Hypothalamus (tissue), 51 donors: ENCODE measurements at regions not wholly inside any gene's neighbourhood (a gene's known extent, or its start where the extent isn't known, plus 50 kb on each side); places are given as distances from the start of the nearest gene placed in this dataset.

Experiments used
- DNase-seq, 51 donors: peaks; one replicate each; lab custom pipeline; 2025; lab: John Stamatoyannopoulos, UW

GRCh38 chr13:99721606-99722337, 220.5 kb downstream of the TM9SF2 start:
- DNase-seq, result no peak

GRCh38 chr13:99717959-99718674, 216.8 kb downstream of the TM9SF2 start:
- no peak for DNase-seq

DNA sequence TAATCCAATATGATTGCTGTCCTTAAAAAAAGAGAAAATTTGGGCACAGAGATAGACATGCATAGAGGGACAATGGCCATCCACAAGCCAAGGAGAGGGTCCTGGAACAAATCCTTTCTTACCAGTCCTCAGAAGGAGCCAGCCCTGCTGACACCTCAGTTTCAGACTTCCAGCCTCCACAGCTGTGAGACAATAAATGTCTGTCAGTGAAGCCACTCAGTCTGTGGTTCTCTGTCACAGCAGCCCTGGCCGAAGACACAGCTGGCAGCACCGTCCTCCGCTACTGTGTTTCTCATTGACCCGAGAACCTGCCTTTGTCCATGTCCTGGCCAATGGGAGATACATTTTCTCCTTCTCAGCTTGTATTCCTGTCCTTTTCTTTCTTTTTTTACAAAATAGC, 207.9 kb downstream of the TM9SF2 start:
- peak in 7 of 51 donors; percentile 1 to 7 (median 3) for DNase-seq

GRCh38 chr13:99704390-99704789, 203.1 kb downstream of the TM9SF2 start:
- no peak for DNase-seq

- DNase-seq, result no peak
Measured at GRCh38 chr13:99703908-99704307, 202.6 kb downstream of the TM9SF2 start.

DNA sequence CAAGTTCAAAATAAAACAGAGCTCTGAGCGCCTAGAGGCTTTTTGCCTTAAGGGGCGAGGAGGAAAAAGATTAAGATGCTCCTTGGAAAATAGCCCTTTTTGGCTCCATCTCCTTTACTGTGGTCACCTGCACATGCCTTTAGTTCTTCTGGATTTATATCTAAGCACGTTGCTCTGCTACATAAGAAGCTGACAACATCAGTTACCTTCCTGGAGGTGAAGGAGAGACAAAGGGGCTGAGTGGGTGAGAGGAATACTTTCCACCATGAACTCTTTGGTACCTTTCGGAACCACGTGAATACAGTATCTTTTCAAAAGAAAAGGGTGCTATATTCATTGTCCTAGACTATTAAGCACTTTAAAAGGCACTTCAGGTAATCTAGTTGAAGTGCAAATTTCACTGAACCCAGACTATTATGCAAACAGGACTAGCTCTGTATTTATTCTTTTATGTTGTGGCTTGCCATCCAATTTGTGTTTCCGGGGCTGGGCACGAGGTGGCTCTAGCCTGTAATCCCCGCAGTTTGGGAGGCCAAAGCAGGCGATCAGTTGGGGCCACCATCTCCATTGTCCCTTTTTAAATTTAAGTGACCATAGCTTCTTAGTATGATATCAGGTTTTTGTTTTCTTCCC, 201.5 kb downstream of the TM9SF2 start:
- DNase-seq, result no peak

GRCh38 chr13:99700468-99700867, 199.2 kb downstream of the TM9SF2 start:
- DNase-seq, result no peak

- no peak for DNase-seq
Measured at GRCh38 chr13:99698816-99699099, 197.5 kb downstream of the TM9SF2 start.

- no peak for DNase-seq
Measured at GRCh38 chr13:99698010-99698815, 196.9 kb downstream of the TM9SF2 start.

- DNase-seq, result no peak
Measured at GRCh38 chr13:99695857-99696256, 194.6 kb downstream of the TM9SF2 start.

DNA sequence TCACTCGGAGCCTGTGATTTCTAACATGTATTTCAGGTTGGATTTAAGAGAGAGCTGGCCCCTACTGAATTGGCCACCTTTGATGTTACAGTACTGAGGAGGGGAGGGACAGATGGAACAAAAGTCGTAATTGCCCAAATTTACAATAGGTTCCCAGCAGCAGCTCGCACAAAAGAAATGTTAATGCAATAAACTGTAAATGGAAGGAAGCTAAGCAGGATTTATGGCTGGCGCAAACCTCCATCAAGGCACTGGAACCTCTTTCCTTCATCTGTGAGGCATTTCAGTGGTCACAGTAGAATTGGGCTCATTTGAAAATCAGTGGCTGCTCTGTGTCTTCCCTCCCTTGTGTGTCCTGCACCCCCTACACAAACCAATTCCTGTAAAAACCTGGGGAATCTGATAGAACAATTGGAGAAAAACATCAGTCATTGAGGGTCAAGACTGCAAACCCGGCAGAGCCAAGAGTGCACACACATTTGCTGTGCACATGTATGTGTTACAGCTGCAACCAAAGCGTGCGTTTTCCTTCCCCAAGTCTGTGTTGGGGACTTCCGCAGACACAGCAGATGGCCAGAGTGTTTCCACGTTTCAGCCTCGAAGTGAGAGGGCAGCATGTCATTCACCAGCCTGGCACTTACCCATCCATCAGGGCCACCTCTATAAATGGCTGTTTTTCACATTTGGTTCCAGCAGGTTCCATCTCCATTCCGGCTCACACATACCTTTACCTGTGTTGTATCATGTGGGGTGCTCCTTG, 192.8 kb downstream of the TM9SF2 start:
- no peak for DNase-seq

- no peak for DNase-seq
Measured at GRCh38 chr13:99693351-99693750, 192.1 kb downstream of the TM9SF2 start.

DNA sequence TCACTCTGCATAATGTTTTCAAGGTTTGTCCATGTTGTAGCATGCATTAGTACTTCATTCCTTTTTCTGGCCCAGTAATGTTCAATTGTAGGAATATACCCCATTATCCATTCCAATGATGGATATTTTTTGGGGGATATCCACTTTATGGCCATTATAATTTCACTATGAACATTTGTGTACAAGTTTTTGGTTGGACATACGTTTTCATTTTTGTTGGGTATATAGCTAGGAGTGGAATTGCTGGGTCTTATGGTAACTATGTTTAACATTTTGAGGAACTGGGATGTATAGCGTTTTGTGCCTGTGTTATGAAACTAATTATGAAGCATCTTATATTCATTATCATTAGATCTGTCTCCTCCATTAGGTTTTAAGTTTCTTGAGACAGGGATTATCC, 191.6 kb downstream of the TM9SF2 start:
- DNase-seq, result no peak

DNA sequence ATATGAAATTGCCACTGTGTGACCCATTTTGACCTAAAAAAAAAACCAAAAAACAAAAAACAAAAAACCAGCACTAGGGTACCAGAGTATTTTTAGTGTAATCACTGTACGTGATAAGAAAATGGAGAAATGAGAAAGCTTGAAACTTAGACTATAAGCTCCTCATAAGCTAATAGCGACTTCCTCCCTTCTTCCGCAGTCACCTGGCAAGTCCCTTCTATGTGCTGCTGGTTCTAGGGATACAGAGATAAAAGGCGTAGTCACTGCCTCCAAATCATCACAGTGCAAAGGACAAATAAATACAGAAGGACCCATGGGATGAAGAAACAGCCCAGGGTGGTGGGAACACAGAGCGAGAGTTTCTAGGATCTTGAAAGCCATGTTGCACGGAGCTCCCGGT, 190.3 kb downstream of the TM9SF2 start:
- no peak for DNase-seq

DNA sequence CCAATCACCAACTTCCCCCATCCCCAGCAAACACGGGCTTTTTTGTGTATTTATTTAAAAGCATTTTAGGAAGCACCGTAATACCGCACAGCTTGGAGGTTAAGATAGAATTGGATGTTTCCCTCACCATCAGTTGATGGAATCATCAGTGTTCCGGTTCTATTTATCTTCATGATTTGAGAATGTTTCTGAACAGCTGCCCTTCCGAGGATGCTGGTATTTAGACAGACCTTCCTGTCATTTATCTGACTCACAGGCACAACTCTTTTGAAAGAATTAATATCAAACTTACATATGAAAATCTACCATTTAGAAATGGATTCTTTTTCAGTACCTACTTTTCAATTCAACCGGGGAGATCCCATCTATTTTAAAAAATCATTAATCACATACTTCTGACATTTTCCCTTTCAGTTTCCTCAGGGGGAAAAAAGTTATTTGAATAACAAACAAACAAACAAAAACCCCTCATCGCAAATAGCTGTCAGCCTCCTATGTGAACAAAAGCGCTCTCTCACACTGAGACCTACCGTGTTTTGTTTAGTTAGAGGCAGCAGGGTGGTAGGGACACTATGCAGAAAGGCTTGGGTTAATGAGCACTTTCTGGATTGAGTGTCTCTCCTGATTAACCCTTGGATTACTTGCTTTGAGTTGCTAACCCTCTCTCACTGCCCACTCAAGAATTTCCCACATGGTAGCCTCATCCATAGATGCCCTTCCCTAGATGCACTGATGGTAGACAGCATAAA, 189.3 kb downstream of the TM9SF2 start:
- no peak for DNase-seq

DNA sequence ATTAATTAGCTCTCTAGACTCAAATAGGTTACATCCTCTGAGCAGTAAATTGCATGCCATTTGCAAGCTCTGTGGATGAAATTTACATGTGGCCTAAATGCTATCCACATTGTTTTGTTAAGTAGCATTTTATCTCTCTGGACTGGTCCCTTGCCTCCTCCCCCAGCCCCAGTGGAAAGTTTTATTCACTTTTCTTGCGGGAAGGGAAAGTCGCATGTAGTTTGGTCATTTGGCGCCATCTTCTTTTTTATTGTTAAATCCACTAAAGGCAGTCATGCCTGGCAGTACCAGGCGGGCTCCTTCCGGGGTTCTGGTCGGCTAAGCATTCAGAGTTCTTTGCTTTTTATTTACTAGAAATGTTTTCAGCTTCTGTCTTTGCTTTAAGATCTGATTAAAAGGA, 188.7 kb downstream of the TM9SF2 start:
- DNase-seq, result no peak

DNA sequence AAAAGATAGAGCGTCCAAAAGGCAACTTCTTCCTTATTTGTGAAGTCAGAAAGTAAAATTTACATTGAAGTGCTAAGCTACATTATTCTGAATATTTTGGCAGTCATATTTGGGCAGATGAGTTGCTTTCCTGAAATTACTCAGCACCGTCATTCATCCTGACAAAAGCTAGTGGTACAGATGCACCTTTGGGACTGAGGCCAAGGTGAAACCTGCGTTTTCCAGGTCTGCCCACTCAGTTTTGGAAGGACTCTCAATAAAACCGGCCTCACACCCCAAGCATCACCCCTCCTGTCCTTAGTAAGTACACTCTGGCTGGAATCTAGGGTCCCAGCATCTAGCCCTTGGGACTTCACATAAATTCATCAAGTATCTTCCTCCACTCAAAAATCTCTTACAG, 187.5 kb downstream of the TM9SF2 start:
- no peak for DNase-seq

DNA sequence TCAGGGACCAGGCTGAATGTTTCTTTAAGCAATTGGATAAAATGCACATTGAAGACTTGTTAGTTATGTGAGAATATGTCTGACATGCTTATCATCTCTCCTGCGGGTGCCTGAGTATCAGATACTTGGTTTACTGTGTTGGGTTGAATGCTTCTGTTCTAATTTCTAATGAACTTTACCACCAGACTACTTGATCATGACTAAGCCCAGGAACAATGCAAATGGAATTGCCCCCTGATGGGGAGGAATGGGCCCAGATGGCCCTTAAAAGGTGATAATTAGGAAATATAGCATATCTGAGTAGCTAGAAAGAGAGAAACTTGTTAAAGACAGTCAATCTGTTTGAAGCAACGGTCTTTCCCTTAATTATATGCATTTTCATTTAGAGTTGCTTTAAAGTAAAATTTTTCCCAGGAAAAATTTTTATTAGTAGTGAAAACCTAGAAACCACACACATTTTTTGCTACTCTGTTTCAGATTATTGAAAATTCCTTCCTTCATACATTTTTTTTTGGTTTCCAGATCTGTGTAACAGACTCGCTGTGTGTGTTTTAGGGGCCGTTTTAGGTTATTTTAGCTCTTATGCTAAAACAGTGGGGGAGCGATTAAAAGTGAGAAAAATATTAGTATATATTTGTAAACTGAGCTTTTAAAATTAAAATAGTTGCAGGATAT, 186.6 kb downstream of the TM9SF2 start:
- no peak for DNase-seq

DNA sequence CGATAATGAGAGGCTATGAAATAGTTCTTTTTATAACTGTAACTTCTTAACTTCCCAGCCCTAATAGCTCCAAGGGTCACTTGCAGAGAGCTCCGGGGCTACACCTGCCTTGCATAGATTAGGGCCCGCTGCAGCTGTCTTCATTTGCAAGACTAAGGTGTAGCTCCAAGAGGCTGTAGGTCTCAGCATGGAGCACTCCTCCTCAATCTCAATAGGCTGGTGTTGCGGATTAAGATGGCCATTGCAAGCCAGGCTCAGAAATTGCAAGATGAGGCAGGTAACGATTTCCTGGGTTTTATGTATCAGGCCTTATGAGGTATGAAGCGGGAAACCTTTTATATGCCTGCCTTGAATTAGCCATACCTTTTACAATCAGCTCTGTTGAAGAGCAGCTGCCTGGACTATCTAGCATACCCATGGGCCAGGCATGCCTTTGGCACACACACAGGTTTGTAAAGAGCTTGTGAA, 185.7 kb downstream of the TM9SF2 start:
- DNase-seq, result no peak
